Hepatocyte (in vitro differentiated cells): ENCODE measurements at regions not wholly inside any gene's neighbourhood (a gene's known extent, or its start where the extent isn't known, plus 50 kb on each side); places are given as distances from the start of the nearest gene placed in this dataset.

Source experiments
- EZH2 ChIP-seq: fragments of 200-600 bp; sonication (generic); IDR thresholded peaks from 2 replicates; pipeline ENCODE4 v1.6.1; 2016; ENCODE audit warnings: antibody characterized with exemption, mild to moderate bottlenecking, borderline replicate concordance
- EZH2phosphoT487 ChIP-seq: fragments of 200-600 bp; sonication (generic); IDR thresholded peaks from one replicate; pipeline ENCODE4 v1.6.1; 2018; ENCODE audit warnings: antibody characterized with exemption, mild to moderate bottlenecking, low read depth, moderate library complexity; ENCODE audit not compliant: unreplicated experiment, severe bottlenecking
- TF ChIP-seq, protein P1 (sequence below): fragments of 200-600 bp; sonication (generic); IDR thresholded peaks from 2 replicates; pipeline ENCODE4 v1.5.1; 2016; ENCODE audit warnings: antibody characterized with exemption, mild to moderate bottlenecking; ENCODE audit not compliant: poor library complexity

- TF ChIP-seq, protein P1, sequence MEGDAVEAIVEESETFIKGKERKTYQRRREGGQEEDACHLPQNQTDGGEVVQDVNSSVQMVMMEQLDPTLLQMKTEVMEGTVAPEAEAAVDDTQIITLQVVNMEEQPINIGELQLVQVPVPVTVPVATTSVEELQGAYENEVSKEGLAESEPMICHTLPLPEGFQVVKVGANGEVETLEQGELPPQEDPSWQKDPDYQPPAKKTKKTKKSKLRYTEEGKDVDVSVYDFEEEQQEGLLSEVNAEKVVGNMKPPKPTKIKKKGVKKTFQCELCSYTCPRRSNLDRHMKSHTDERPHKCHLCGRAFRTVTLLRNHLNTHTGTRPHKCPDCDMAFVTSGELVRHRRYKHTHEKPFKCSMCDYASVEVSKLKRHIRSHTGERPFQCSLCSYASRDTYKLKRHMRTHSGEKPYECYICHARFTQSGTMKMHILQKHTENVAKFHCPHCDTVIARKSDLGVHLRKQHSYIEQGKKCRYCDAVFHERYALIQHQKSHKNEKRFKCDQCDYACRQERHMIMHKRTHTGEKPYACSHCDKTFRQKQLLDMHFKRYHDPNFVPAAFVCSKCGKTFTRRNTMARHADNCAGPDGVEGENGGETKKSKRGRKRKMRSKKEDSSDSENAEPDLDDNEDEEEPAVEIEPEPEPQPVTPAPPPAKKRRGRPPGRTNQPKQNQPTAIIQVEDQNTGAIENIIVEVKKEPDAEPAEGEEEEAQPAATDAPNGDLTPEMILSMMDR = no peak
- TF ChIP-seq EZH2phosphoT487 (no peak), EZH2 (no peak)
Observed at GRCh38 chr7:131956864-131957263, 400.4 kb upstream of the PODXL start.
